Type B pancreatic cell (in vitro differentiated cells): ENCODE measurements at regions not wholly inside any gene's neighbourhood (a gene's known extent, or its start where the extent isn't known, plus 50 kb on each side); places are given as distances from the start of the nearest gene placed in this dataset.

ENCODE experiments used
- DNase-seq: peaks from one replicate; pipeline ENCODE4 v3.0.0; 2021; ENCODE audit warnings: mixed read lengths; ENCODE audit not compliant: unreplicated experiment; ENCODE audit errors: extremely low spot score
- H3K27ac Mint-ChIP-seq: 2 replicates; pipeline ENCODE4 v1.8.0; 2021; ENCODE audit warnings: mild to moderate bottlenecking, mixed read lengths
- H3K27me3 Mint-ChIP-seq: 2 replicates; pipeline ENCODE4 v1.8.0; 2021; ENCODE audit warnings: mixed read lengths
- H3K36me3 Mint-ChIP-seq: 2 replicates; pipeline ENCODE4 v1.8.0; 2021; ENCODE audit warnings: mixed read lengths
- H3K4me1 Mint-ChIP-seq: one replicate; pipeline ENCODE4 v1.8.0; 2021; ENCODE audit warnings: mixed read lengths; ENCODE audit not compliant: unreplicated experiment
- H3K4me3 Mint-ChIP-seq: 2 replicates; pipeline ENCODE4 v1.8.0; 2021; ENCODE audit warnings: mild to moderate bottlenecking, mixed read lengths
- H3K9me3 Mint-ChIP-seq: 2 replicates; pipeline ENCODE4 v1.8.0; 2021; ENCODE audit warnings: mixed read lengths
- CTCF ChIP-seq: fragments of 200-600 bp; sonication (generic); conservative IDR thresholded peaks from 2 replicates; pipeline ENCODE4 v1.5.0; 2021; ENCODE audit warnings: antibody characterized with exemption, mild to moderate bottlenecking

- Mint-ChIP-seq H3K27ac (no peak overlapping the region), H3K4me1 (peaks cover 14% of the 10 kb centered on the region), H3K4me3 (peak overlapping the region; percentile 36), H3K27me3 (peaks cover 9% of the 10 kb centered on the region), H3K9me3 (no peaks in the 10 kb centered on the region), H3K36me3 (no peaks in the 10 kb centered on the region)
- no peak for DNase-seq
- no peak for TF ChIP-seq CTCF
These were observed 84.1 kb downstream of the FOXL3 start for GRCh38 chr7:373818-374705.

DNA sequence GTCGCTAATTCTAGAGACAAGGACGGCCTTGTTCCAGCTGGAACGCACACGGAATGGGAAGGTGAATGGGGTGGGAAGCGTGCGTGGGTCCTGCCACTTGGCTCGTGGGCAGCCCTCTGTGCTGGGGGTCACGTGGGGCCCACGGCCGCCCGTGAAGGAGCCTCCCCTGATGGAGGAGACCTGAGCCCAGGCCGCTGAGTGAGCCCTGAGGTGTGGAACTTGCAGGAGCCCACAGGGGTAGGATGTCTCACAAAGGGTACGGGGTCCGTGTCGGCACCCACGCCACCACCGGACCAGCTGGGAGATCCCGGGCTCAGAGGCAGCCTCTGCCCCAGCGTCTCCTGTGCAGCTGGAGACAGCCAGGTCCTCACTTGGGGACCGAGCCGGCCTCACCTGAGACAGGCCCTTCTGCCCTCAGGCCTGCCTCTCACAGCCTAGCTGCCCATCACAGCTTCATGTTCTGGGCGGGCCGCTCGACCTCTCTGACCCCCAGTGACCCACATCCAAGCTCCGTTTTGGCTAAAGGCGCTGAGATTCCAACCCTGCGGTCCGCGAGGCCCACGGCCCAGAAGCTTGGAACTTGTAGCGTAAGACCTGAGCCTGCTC, 84.8 kb downstream of the FOXL3 start:
- Mint-ChIP-seq H3K4me3 (no peak overlapping the region), H3K27me3 (peaks cover 9% of the 10 kb centered on the region), H3K9me3 (no peaks in the 10 kb centered on the region), H3K36me3 (no peaks in the 10 kb centered on the region), H3K27ac (no peak overlapping the region), H3K4me1 (peaks cover 14% of the 10 kb centered on the region)
- peak; percentile 67 for DNase-seq
- no peak for TF ChIP-seq CTCF

DNA sequence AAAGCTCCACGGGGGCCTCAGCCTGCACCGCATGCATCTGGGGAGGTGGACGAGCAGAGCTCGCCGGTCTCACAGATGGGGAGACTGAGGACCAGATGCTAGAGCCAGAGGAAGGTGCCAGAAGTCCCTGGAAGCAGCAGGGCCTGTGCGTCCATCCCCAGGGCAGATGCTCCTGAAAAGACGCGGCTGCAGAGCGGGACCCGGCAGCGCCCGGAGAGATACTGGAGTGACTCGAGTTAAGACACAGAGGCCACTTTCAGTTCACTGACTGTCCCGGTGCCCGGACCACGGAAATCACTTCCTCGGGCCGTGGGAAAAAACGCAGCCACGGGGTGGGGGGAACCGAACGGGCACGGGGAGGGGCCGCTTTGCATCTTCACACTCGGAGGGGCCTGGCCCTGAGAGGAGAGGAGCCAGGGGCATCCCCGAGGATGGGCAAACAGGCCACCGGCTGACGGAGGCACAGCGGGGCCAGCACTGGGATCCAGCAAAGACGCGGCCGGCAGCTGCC, 85.4 kb downstream of the FOXL3 start:
- Mint-ChIP-seq H3K27me3 (peaks cover 12% of the 10 kb centered on the region), H3K4me3 (no peak overlapping the region), H3K4me1 (peaks cover 14% of the 10 kb centered on the region), H3K27ac (no peak overlapping the region), H3K36me3 (no peaks in the 10 kb centered on the region), H3K9me3 (no peaks in the 10 kb centered on the region)
- TF ChIP-seq CTCF: no peak
- peak; percentile 67 for DNase-seq

DNA sequence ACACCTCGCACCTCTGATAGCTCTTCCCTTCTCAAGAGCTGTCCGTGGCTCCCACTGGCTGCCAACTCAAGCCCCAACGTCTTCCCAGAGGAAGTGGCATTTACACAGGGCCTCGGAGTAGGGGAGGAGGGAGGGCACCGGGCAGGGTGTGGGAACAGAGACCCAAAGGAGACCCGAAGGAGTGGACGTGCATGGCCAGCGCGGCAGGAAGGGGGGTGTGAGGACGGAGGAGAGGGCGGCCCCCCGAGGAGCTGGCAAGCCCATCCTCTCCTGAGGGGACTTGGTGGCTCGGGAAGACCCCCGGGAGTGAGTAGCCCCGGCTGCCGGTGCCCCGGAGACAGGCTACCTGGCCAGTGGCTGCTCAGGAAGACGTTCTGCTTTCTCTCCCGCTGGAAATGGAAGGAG, 85.9 kb downstream of the FOXL3 start:
- no peak overlapping the region for H3K27ac Mint-ChIP-seq
- peaks cover 14% of the 10 kb centered on the region for H3K4me1 Mint-ChIP-seq
- peak; percentile 67 for DNase-seq
- no peaks in the 10 kb centered on the region for H3K9me3 Mint-ChIP-seq
- no peaks in the 10 kb centered on the region for H3K36me3 Mint-ChIP-seq
- no peak for TF ChIP-seq CTCF
- H3K4me3 Mint-ChIP-seq: no peak overlapping the region
- H3K27me3 Mint-ChIP-seq: peaks cover 12% of the 10 kb centered on the region

GRCh38 chr7:376306-377079, 86.5 kb downstream of the FOXL3 start:
- H3K4me3 Mint-ChIP-seq: peak overlapping the region; percentile 62
- peaks cover 16% of the 10 kb centered on the region for H3K27me3 Mint-ChIP-seq
- H3K9me3 Mint-ChIP-seq: no peaks in the 10 kb centered on the region
- H3K4me1 Mint-ChIP-seq: peaks cover 14% of the 10 kb centered on the region
- peak; percentile 73 for DNase-seq
- H3K27ac Mint-ChIP-seq: no peak overlapping the region
- no peaks in the 10 kb centered on the region for H3K36me3 Mint-ChIP-seq
- no peak for TF ChIP-seq CTCF
